ENCODE measurements at regions not wholly inside any gene's neighbourhood (a gene's known extent, or its start where the extent isn't known, plus 50 kb on each side); places are given as distances from the start of the nearest gene placed in this dataset.
A peak's percentile ranks its signal among the peaks of the same experiment; 100 is the strongest.

- DNase-seq (ENCODE audit: missing footprints) (no peak), ATAC-seq (peak; percentile 78)
- intact Hi-C loops (cut with DNase I) = no loop called here
Observed at GRCh38 chr20:60638430-60639098, 613.5 kb upstream of the CDH4 start.

GRCh38 chr20:60641879-60642447 is 610.1 kb upstream of the CDH4 start:
- no peak for DNase-seq (ENCODE audit: missing footprints)
- ATAC-seq = no peak
- intact Hi-C loops (cut with DNase I) = no loop called here

GRCh38 chr20:60642541-60642940 is 609.5 kb upstream of the CDH4 start:
- intact Hi-C loops (cut with DNase I) = no loop called here
- ATAC-seq (no peak), DNase-seq (ENCODE audit: missing footprints) (no peak)

GRCh38 chr20:60648556-60648955 is 603.5 kb upstream of the CDH4 start:
- ATAC-seq = no peak
- intact Hi-C loops (cut with DNase I) = no loop called here

GRCh38 chr20:60649541-60649940 is 602.5 kb upstream of the CDH4 start:
- ATAC-seq = no peak
- intact Hi-C loops (cut with DNase I) = no loop called here
- DNase-seq (ENCODE audit: missing footprints) = no peak

More at GRCh38 chr20:60648556-60648955, 603.5 kb upstream of the CDH4 start:
- DNase-seq (ENCODE audit: missing footprints) = no peak

GRCh38 chr20:60650087-60650486 is 602.0 kb upstream of the CDH4 start:
- intact Hi-C loops (cut with DNase I) = no loop called here
- DNase-seq (ENCODE audit: missing footprints) (no peak), ATAC-seq (no peak)

- intact Hi-C loops (cut with DNase I) = no loop called here
- no peak for DNase-seq (ENCODE audit: missing footprints)
- ATAC-seq = no peak
Observed at GRCh38 chr20:60652046-60652445, 600.0 kb upstream of the CDH4 start.

- ATAC-seq = no peak
- DNase-seq (ENCODE audit: missing footprints) = no peak
- intact Hi-C loops (cut with DNase I) = no loop called here
Observed at GRCh38 chr20:60652615-60653014, 599.4 kb upstream of the CDH4 start.

- ATAC-seq (no peak), DNase-seq (ENCODE audit: missing footprints) (no peak)
- intact Hi-C loops (cut with DNase I) = no loop called here
Observed at GRCh38 chr20:60653111-60653845, 598.8 kb upstream of the CDH4 start.

- ATAC-seq (no peak), DNase-seq (ENCODE audit: missing footprints) (no peak)
- intact Hi-C loops (cut with DNase I) = no loop called here
Observed at GRCh38 chr20:60658681-60659080, 593.4 kb upstream of the CDH4 start.

GRCh38 chr20:60659240-60659639 is 592.8 kb upstream of the CDH4 start:
- no peak for ATAC-seq

GRCh38 chr20:60662307-60662706 is 589.8 kb upstream of the CDH4 start:
- intact Hi-C loops (cut with DNase I) = no loop called here
- no peak for ATAC-seq
- DNase-seq (ENCODE audit: missing footprints) = no peak

More at GRCh38 chr20:60659240-60659639, 592.8 kb upstream of the CDH4 start:
- intact Hi-C loops (cut with DNase I) = no loop called here
- no peak for DNase-seq (ENCODE audit: missing footprints)

- intact Hi-C loops (cut with DNase I) = no loop called here
Observed at GRCh38 chr20:60664106-60664505, 588.0 kb upstream of the CDH4 start.

GRCh38 chr20:60667641-60668040 is 584.4 kb upstream of the CDH4 start:
- intact Hi-C loops (cut with DNase I) = no loop called here
- DNase-seq (ENCODE audit: missing footprints) (no peak), ATAC-seq (no peak)

More at GRCh38 chr20:60664106-60664505, 588.0 kb upstream of the CDH4 start:
- DNase-seq (ENCODE audit: missing footprints) = no peak
- ATAC-seq = no peak

GRCh38 chr20:60669211-60669610 is 582.9 kb upstream of the CDH4 start:
- intact Hi-C loops (cut with DNase I) = no loop called here
- no peak for DNase-seq (ENCODE audit: missing footprints)
- no peak for ATAC-seq

- no peak for DNase-seq (ENCODE audit: missing footprints)
- intact Hi-C loops (cut with DNase I) = no loop called here
- no peak for ATAC-seq
Observed at GRCh38 chr20:60676011-60676410, 576.0 kb upstream of the CDH4 start.

GRCh38 chr20:60677819-60678218 is 574.2 kb upstream of the CDH4 start:
- DNase-seq (ENCODE audit: missing footprints) (no peak), ATAC-seq (no peak)
- intact Hi-C loops (cut with DNase I) = no loop called here

GRCh38 chr20:60680554-60680953 is 571.5 kb upstream of the CDH4 start:
- DNase-seq (ENCODE audit: missing footprints) (no peak), ATAC-seq (no peak)
- intact Hi-C loops (cut with DNase I) = no loop called here

- ATAC-seq (no peak), DNase-seq (ENCODE audit: missing footprints) (no peak)
- intact Hi-C loops (cut with DNase I) = no loop called here
Observed at GRCh38 chr20:60687213-60687612, 564.8 kb upstream of the CDH4 start.

- no peak for DNase-seq (ENCODE audit: missing footprints)
- no peak for ATAC-seq
- intact Hi-C loops (cut with DNase I) = no loop called here
Observed at GRCh38 chr20:60690771-60691170, 561.3 kb upstream of the CDH4 start.

All from Right ventricle myocardium inferior (tissue), 1 donor.